ENCODE measurements at regions not wholly inside any gene's neighbourhood (a gene's known extent, or its start where the extent isn't known, plus 50 kb on each side); places are given as distances from the start of the nearest gene placed in this dataset.

GRCh38 chr5:155761502-155761901, 565.5 kb upstream of the SGCD start:
- H4K8ac ChIP-seq (ENCODE audit: low read depth, low read length): no peak overlapping the region
- H3K4me3 ChIP-seq (ENCODE audit: low read length in 2 of 2): no peak overlapping the region
- H3K4me2 ChIP-seq (ENCODE audit: insufficient read depth, low read length, poor library complexity, severe bottlenecking): no peak overlapping the region
- H2BK5ac ChIP-seq (ENCODE audit: low read length): no peak overlapping the region
- no peaks in the 10 kb centered on the region for H3K79me1 ChIP-seq (ENCODE audit: low read depth, low read length)
- H3K18ac ChIP-seq (ENCODE audit: low read length): no peak overlapping the region
- no peaks in the 10 kb centered on the region for H3K27me3 ChIP-seq (ENCODE audit: control insufficient read depth in 3 of 3, insufficient read depth in 3 of 3, low read depth in 1 of 3, low read length in 3 of 3)
- no peak for DNase-seq (ENCODE audit: low spot score)
- H3K4ac ChIP-seq (ENCODE audit: low read length): no peak overlapping the region
- no peak overlapping the region for H2AK5ac ChIP-seq (ENCODE audit: low read depth, low read length)
- H3K14ac ChIP-seq (ENCODE audit: low read length): no peak overlapping the region
- no peak overlapping the region for H3K9ac ChIP-seq (ENCODE audit: low read depth, low read length, poor library complexity)
- H3K27ac ChIP-seq (replicated peaks; ENCODE audit: low read length): no peak overlapping the region
- H3K9me3 ChIP-seq (replicated peaks in 1 of 2; ENCODE audit: control insufficient read depth in 2 of 2, insufficient read depth in 1 of 2, low read depth in 1 of 2, low read length in 2 of 2): no peaks in the 10 kb centered on the region
- no peaks in the 10 kb centered on the region for H3K4me1 ChIP-seq (ENCODE audit: control insufficient read depth in 2 of 2, insufficient read depth in 1 of 2, low read depth in 1 of 2, low read length in 2 of 2)
- no peaks in the 10 kb centered on the region for H3K36me3 ChIP-seq (replicated peaks in 1 of 2; ENCODE audit: control insufficient read depth in 2 of 2, insufficient read depth in 2 of 2, low read length in 2 of 2)
- H2BK120ac ChIP-seq (ENCODE audit: low read depth, low read length): no peak overlapping the region
- WGBS, 2 donors (ENCODE audit: extremely low coverage in 2 of 2, insufficient read length in 2 of 2, insufficient replicate concordance in 1 of 2): 100% methylated on average over 1 of the region's 2 CpGs
- no peak overlapping the region for H3K23ac ChIP-seq (ENCODE audit: low read depth, low read length, poor library complexity)
- H2BK12ac ChIP-seq (ENCODE audit: low read length): no peak overlapping the region
- H4K91ac ChIP-seq (ENCODE audit: low read depth, low read length, poor library complexity): no peak overlapping the region
- H2AFZ ChIP-seq (ENCODE audit: low read length): no peak overlapping the region
- no peak overlapping the region for H2BK15ac ChIP-seq (ENCODE audit: low read length)

GRCh38 chr5:155765715-155766114, 561.2 kb upstream of the SGCD start:
- no peak overlapping the region for H3K4me3 ChIP-seq (ENCODE audit: low read length in 2 of 2)
- H3K9me3 ChIP-seq (replicated peaks in 1 of 2; ENCODE audit: control insufficient read depth in 2 of 2, insufficient read depth in 1 of 2, low read depth in 1 of 2, low read length in 2 of 2): no peaks in the 10 kb centered on the region
- H2AFZ ChIP-seq (ENCODE audit: low read length): no peak overlapping the region
- H4K91ac ChIP-seq (ENCODE audit: low read depth, low read length, poor library complexity): no peak overlapping the region
- no peaks in the 10 kb centered on the region for H3K4me1 ChIP-seq (ENCODE audit: control insufficient read depth in 2 of 2, insufficient read depth in 1 of 2, low read depth in 1 of 2, low read length in 2 of 2)
- no peak overlapping the region for H3K14ac ChIP-seq (ENCODE audit: low read length)
- H3K23ac ChIP-seq (ENCODE audit: low read depth, low read length, poor library complexity): no peak overlapping the region
- no peaks in the 10 kb centered on the region for H3K79me1 ChIP-seq (ENCODE audit: low read depth, low read length)
- no peak overlapping the region for H2BK12ac ChIP-seq (ENCODE audit: low read length)
- H2BK5ac ChIP-seq (ENCODE audit: low read length): no peak overlapping the region
- no peaks in the 10 kb centered on the region for H3K36me3 ChIP-seq (replicated peaks in 1 of 2; ENCODE audit: control insufficient read depth in 2 of 2, insufficient read depth in 2 of 2, low read length in 2 of 2)
- no peak overlapping the region for H3K27ac ChIP-seq (replicated peaks; ENCODE audit: low read length)
- DNase-seq (ENCODE audit: low spot score): no peak
- no peak overlapping the region for H2BK15ac ChIP-seq (ENCODE audit: low read length)
- H3K27me3 ChIP-seq (ENCODE audit: control insufficient read depth in 3 of 3, insufficient read depth in 3 of 3, low read depth in 1 of 3, low read length in 3 of 3): no peaks in the 10 kb centered on the region
- no peak overlapping the region for H3K4ac ChIP-seq (ENCODE audit: low read length)
- H2BK120ac ChIP-seq (ENCODE audit: low read depth, low read length): no peak overlapping the region
- H3K18ac ChIP-seq (ENCODE audit: low read length): no peak overlapping the region
- no peak overlapping the region for H3K9ac ChIP-seq (ENCODE audit: low read depth, low read length, poor library complexity)
- H2AK5ac ChIP-seq (ENCODE audit: low read depth, low read length): no peak overlapping the region
- H3K4me2 ChIP-seq (ENCODE audit: insufficient read depth, low read length, poor library complexity, severe bottlenecking): no peak overlapping the region
- no CpG with 5 or more reads among the region's 2 CpGs for WGBS, 2 donors (ENCODE audit: extremely low coverage in 2 of 2, insufficient read length in 2 of 2, insufficient replicate concordance in 1 of 2)
- H4K8ac ChIP-seq (ENCODE audit: low read depth, low read length): no peak overlapping the region

GRCh38 chr5:155767470-155767869, 559.5 kb upstream of the SGCD start:
- H3K27ac ChIP-seq (replicated peaks; ENCODE audit: low read length): no peak overlapping the region
- no peak overlapping the region for H4K8ac ChIP-seq (ENCODE audit: low read depth, low read length)
- no peaks in the 10 kb centered on the region for H3K36me3 ChIP-seq (replicated peaks in 1 of 2; ENCODE audit: control insufficient read depth in 2 of 2, insufficient read depth in 2 of 2, low read length in 2 of 2)
- H2BK5ac ChIP-seq (ENCODE audit: low read length): no peak overlapping the region
- no peak overlapping the region for H3K14ac ChIP-seq (ENCODE audit: low read length)
- no peak overlapping the region for H3K4me3 ChIP-seq (ENCODE audit: low read length in 2 of 2)
- no peak overlapping the region for H2BK120ac ChIP-seq (ENCODE audit: low read depth, low read length)
- H3K9ac ChIP-seq (ENCODE audit: low read depth, low read length, poor library complexity): no peak overlapping the region
- no peak overlapping the region for H2AFZ ChIP-seq (ENCODE audit: low read length)
- no CpG with 5 or more reads among the region's 2 CpGs for WGBS, 2 donors (ENCODE audit: extremely low coverage in 2 of 2, insufficient read length in 2 of 2, insufficient replicate concordance in 1 of 2)
- no peak for DNase-seq (ENCODE audit: low spot score)
- no peaks in the 10 kb centered on the region for H3K27me3 ChIP-seq (ENCODE audit: control insufficient read depth in 3 of 3, insufficient read depth in 3 of 3, low read depth in 1 of 3, low read length in 3 of 3)
- H3K9me3 ChIP-seq (replicated peaks in 1 of 2; ENCODE audit: control insufficient read depth in 2 of 2, insufficient read depth in 1 of 2, low read depth in 1 of 2, low read length in 2 of 2): no peaks in the 10 kb centered on the region
- no peak overlapping the region for H3K18ac ChIP-seq (ENCODE audit: low read length)
- no peaks in the 10 kb centered on the region for H3K79me1 ChIP-seq (ENCODE audit: low read depth, low read length)
- no peak overlapping the region for H3K23ac ChIP-seq (ENCODE audit: low read depth, low read length, poor library complexity)
- no peak overlapping the region for H2BK12ac ChIP-seq (ENCODE audit: low read length)
- no peak overlapping the region for H4K91ac ChIP-seq (ENCODE audit: low read depth, low read length, poor library complexity)
- H3K4me2 ChIP-seq (ENCODE audit: insufficient read depth, low read length, poor library complexity, severe bottlenecking): no peak overlapping the region
- H3K4ac ChIP-seq (ENCODE audit: low read length): no peak overlapping the region
- H2BK15ac ChIP-seq (ENCODE audit: low read length): no peak overlapping the region
- no peaks in the 10 kb centered on the region for H3K4me1 ChIP-seq (ENCODE audit: control insufficient read depth in 2 of 2, insufficient read depth in 1 of 2, low read depth in 1 of 2, low read length in 2 of 2)
- H2AK5ac ChIP-seq (ENCODE audit: low read depth, low read length): no peak overlapping the region

GRCh38 chr5:155768332-155768731, 558.6 kb upstream of the SGCD start:
- H2BK5ac ChIP-seq (ENCODE audit: low read length): no peak overlapping the region
- H3K4me3 ChIP-seq (ENCODE audit: low read length in 2 of 2): no peak overlapping the region
- no peak overlapping the region for H3K14ac ChIP-seq (ENCODE audit: low read length)
- no peak overlapping the region for H2BK15ac ChIP-seq (ENCODE audit: low read length)
- no peak overlapping the region for H4K8ac ChIP-seq (ENCODE audit: low read depth, low read length)
- no peak overlapping the region for H3K9ac ChIP-seq (ENCODE audit: low read depth, low read length, poor library complexity)
- no peak overlapping the region for H3K4me2 ChIP-seq (ENCODE audit: insufficient read depth, low read length, poor library complexity, severe bottlenecking)
- no peak overlapping the region for H2AFZ ChIP-seq (ENCODE audit: low read length)
- no peak overlapping the region for H3K23ac ChIP-seq (ENCODE audit: low read depth, low read length, poor library complexity)
- WGBS, 2 donors (ENCODE audit: extremely low coverage in 2 of 2, insufficient read length in 2 of 2, insufficient replicate concordance in 1 of 2): no CpG with 5 or more reads among the region's 3 CpGs
- DNase-seq (ENCODE audit: low spot score): no peak
- no peaks in the 10 kb centered on the region for H3K4me1 ChIP-seq (ENCODE audit: control insufficient read depth in 2 of 2, insufficient read depth in 1 of 2, low read depth in 1 of 2, low read length in 2 of 2)
- H3K79me1 ChIP-seq (ENCODE audit: low read depth, low read length): no peaks in the 10 kb centered on the region
- H2BK12ac ChIP-seq (ENCODE audit: low read length): no peak overlapping the region
- no peak overlapping the region for H2AK5ac ChIP-seq (ENCODE audit: low read depth, low read length)
- H3K9me3 ChIP-seq (replicated peaks in 1 of 2; ENCODE audit: control insufficient read depth in 2 of 2, insufficient read depth in 1 of 2, low read depth in 1 of 2, low read length in 2 of 2): no peaks in the 10 kb centered on the region
- no peaks in the 10 kb centered on the region for H3K27me3 ChIP-seq (ENCODE audit: control insufficient read depth in 3 of 3, insufficient read depth in 3 of 3, low read depth in 1 of 3, low read length in 3 of 3)
- H3K4ac ChIP-seq (ENCODE audit: low read length): no peak overlapping the region
- H3K36me3 ChIP-seq (replicated peaks in 1 of 2; ENCODE audit: control insufficient read depth in 2 of 2, insufficient read depth in 2 of 2, low read length in 2 of 2): no peaks in the 10 kb centered on the region
- H4K91ac ChIP-seq (ENCODE audit: low read depth, low read length, poor library complexity): no peak overlapping the region
- H3K27ac ChIP-seq (replicated peaks; ENCODE audit: low read length): no peak overlapping the region
- no peak overlapping the region for H2BK120ac ChIP-seq (ENCODE audit: low read depth, low read length)
- H3K18ac ChIP-seq (ENCODE audit: low read length): no peak overlapping the region
